IPS-NIHi7 (cell line): ENCODE measurements at regions not wholly inside any gene's neighbourhood (a gene's known extent, or its start where the extent isn't known, plus 50 kb on each side); places are given as distances from the start of the nearest gene placed in this dataset.

Experiments
- DNase-seq: peaks from one replicate; pipeline ENCODE4 v3.0.0; 2012; ENCODE audit warnings: mixed read lengths; ENCODE audit errors: extremely low spot score

GRCh38 chr4:136927172-136927571 is 605.1 kb downstream of the PCDH18 start:
- no peak for DNase-seq

DNA sequence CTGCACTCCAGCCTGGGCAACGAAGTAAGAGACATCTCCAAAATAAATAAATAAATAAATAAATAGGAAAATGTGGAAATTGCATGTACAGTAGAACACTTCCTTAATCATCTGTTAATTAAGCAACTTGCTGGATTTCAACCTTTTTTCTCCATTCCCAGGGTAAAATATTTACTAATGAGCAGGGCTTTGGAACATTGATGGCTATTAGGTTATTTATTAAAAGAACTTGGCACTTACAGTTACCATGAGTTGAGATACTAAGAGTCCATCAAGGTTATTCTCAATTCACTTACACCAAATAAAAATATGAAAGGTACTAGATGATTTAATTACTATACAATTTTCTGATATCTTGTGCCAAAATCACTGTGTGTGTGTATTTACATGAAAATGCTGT is 607.1 kb downstream of the PCDH18 start:
- no peak for DNase-seq

- DNase-seq, result no peak
Measured at GRCh38 chr4:136922066-136922465, 610.2 kb downstream of the PCDH18 start.

DNA sequence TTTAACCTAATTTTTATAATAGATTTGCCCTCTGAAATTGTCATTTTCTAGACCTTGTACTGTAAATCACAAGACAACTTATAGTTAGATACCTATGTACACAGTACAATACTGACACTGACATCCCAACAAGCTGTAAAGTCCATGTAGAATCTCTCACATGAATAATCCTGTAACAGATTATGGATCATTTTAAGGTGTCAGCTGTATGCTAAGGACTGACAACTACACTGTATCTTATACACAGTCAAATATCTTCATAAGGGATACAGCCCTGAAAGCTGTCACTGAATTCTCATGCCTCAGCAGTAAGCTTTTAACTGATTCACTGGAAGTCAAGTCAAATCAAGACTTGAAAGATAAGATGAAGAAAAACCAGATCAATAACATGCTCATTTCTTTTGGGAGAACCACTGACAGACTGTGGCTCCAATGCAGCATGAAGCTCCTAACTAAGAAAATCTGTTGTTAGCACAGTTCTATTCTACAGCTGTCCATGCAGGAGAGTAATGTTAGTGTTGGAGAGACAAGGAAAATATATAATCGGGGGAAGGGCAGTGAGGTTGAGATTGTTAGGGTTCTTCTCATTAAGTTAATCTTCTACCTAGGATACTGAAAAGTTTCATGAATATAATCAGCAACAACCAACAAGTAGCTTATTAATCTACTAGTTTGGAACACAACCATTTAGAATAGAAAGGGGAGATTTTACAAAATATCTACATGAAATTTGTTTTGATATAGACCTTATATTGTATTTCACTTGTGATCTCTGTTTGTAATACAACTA is 612.0 kb downstream of the PCDH18 start:
- no peak for DNase-seq

GRCh38 chr4:136918772-136919171 is 613.5 kb downstream of the PCDH18 start:
- no peak for DNase-seq

- no peak for DNase-seq
Measured at GRCh38 chr4:136917312-136918110, 614.8 kb downstream of the PCDH18 start.

DNA sequence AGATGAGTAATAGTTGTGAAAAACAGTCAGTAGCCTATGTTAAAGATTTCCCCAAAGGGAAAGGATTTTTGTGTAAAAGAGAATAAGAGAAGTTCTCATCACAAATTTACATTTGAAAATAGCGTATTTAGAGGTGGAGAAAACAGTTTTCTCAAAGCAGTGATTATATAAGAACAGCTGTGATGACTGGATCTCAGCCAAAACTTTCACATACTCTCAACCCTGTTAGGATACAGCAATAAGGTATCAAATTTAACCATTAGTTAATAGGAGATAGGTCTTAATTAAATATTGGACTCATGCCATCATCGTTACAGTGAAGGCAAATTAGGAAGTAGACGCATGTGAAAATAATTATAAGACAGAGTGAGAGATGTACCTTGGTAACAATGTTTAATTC is 622.7 kb downstream of the PCDH18 start:
- DNase-seq, result no peak

GRCh38 chr4:136908122-136908521 is 624.2 kb downstream of the PCDH18 start:
- DNase-seq, result no peak

- no peak for DNase-seq
Measured at GRCh38 chr4:136900696-136901095, 631.6 kb downstream of the PCDH18 start.

DNA sequence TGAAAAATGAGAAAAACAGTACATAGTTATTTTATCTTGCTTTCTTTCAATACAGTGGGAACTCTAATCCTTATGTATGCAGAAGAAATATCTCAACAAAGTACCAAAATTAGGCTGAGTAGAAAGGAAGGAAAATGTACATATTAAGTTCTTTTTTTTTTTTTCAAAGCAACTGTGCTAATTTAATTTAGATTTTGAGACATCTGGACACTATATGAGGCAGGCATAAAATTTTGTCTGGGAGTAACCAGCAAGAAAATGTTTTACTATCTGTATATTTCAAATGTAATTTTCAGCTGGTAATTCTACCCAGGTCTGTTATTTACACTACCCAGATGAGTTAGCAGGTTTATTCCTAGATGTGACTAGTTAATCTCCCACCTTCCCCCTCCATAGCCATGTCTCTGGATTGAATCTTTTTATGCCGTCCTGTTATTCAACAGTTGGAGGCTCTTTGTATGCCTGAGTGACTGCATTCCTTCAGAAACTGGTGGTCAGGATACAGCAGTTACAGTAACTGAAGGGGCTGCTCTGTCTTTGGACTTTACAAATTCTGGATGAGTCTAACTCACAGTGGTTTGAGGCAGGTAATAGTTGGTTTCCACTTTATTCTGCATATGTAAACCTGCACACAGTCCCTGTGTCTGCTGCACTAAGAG is 633.6 kb downstream of the PCDH18 start:
- DNase-seq, result no peak

DNA sequence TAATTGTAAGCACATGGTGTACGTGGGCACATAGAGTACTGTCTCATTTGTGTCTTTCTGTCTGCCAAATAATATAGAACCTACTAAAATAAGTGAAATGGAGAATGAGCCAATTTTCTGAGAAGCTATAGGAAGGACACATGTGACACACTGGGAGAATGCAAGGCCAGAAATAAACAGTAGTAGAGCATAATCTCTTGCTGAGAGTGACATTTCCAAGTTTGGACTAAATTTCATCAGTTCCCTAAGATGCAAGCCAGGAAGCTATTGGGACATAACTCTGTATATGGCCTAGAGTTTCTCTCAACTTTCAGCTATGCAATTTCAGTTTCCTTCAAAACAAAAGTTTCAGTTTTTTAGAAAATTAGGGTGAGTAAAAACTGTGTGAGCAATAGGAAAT is 638.7 kb downstream of the PCDH18 start:
- DNase-seq, result no peak

DNA sequence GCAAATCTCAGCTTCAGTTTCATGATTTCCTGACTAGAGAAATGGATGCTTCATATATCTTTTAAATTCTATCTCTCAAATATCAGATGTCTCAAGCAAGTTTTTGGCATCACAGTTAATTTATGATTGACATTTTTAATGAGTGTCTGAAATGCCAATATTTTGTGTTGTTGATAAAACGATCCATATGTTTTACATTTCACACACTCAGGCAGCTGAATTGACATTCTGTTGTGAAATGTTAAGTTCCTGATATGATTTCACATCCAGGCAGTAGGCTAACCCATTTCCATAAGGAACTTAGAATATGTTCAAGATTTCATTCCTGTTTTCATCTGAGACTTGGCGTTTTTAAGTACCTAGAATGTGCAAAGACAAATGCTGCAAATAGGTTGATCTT is 650.6 kb downstream of the PCDH18 start:
- DNase-seq, result no peak

DNA sequence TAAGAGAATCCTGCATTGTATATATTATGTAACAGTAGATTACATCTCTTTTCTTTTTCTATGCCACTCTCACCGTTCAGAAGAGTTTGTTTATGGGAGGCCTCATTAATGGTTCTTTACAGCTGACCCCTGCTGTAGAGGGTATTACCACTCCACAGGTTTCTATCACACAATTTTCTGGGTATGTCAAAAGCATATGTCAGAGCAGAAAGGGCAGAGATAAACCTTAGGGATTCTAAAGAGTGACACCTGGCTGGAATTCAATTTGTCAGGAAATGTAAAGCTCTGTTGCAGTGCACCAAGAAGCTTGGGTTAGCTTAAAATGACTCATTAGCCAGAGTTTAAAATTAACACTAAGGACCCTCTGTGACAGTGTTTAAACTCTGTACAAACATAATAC is 658.7 kb downstream of the PCDH18 start:
- no peak for DNase-seq

- DNase-seq, result no peak
Measured at GRCh38 chr4:136867465-136867864, 664.8 kb downstream of the PCDH18 start.

GRCh38 chr4:136865526-136865925 is 666.8 kb downstream of the PCDH18 start:
- no peak for DNase-seq

DNA sequence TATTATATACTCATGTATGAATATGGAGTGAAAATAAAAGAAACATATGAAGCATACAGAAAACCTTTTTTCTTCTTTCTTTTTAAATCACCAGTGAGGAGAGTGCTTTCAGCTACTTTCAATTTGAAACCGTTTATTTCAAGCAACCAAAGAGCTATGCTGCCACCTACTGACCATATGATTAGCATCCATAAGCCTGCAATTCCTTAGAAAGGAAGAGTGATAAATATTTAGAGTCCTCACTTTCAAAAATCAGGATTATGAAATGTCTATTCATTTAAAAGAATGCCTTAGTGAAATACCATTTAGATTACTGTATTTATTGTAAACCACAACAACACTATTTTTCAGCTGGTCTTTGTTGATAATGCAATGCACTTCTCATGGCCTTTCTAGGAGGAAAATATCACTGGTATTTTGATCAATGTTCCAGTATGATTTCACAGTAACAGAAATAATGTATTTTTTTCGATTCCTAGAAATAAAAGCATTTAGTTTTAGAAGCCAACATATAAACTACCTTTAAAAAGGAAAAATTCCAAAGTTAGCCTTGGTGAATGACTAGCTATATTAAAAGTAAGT is 667.6 kb downstream of the PCDH18 start:
- peak; percentile 22 for DNase-seq

- peak; percentile 13 for DNase-seq
Measured at GRCh38 chr4:136863756-136864155, 668.5 kb downstream of the PCDH18 start.

DNA sequence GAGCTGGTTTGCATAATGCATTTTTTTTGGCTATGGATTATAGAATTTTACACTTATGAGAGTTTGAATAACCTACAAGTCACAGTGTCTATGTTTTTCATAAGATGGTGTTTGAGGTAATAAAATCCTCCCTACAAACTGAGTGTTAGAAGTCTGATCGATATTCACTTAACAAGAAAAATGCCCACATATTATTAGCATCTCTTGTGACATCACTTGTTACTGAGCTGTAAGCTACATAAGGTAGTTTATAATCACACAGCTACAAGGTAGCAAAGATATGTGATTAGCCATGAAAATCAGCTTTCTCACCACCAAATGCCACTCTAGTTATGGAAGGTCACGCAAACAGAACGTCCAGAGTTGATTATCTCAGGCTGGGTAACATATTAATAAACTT is 669.6 kb downstream of the PCDH18 start:
- no peak for DNase-seq

GRCh38 chr4:136861091-136861490 is 671.2 kb downstream of the PCDH18 start:
- DNase-seq, result no peak

DNA sequence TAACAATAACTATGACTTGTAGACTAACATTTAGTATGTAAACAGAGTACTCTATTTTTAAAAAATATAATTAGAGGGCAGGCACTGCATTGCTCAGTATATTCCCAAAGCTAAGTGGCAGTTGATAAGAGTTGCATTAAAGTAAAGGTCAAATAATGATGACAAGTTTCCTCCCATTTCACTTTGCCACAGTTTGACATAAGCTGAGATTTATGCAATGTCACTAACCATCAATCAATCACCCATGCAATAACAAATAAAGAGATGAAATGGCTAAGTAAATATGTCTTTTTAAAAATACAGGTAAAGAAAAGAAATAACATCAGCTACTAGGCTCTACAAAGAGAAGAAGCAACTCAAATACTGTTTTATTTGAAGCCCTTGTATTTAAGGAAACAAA is 673.4 kb downstream of the PCDH18 start:
- DNase-seq, result no peak

DNA sequence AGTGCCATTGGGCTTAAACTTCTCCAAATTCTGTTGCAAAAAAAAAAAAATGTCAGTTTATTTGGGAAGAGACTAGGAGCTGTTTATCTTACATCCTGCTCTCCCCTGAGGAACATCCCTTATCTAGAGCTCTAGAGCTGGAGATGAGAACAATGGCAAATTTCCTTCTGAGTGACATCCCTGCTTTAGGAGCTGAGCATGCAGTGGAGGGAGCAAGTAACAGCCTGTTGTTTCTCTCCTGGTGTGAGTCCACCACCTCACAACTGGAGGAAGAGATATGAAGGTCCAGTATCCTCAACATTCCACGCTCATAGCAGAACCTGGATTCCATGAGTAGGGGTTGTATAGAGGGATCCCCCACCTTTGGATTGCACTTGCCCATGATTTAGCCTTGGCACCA is 676.4 kb downstream of the PCDH18 start:
- no peak for DNase-seq

DNA sequence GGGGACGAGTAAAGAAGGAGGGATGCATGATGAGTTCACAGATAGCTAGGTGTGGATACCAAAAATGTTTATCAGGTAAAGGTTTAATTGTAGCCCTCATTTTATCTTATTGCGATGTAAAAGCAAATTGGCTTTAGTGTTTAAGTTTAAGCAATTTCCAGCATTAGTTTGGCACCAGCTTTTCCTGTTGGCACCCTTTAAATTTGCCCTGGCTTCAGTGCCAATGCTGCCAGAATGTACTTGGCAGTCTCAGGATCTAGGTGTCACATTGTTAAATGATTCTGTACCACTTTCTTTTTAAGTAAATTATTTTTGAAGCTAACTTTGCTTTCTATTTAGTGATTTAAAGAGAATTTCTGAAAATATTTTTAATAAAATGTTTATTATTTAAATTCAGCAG is 681.8 kb downstream of the PCDH18 start:
- DNase-seq, result no peak
